ENCODE measurements at regions not wholly inside any gene's neighbourhood (a gene's known extent, or its start where the extent isn't known, plus 50 kb on each side); places are given as distances from the start of the nearest gene placed in this dataset.
"Not testable (repeated sequence)": the region's sequence is repeated elsewhere in the genome, so short reads cannot be mapped to it uniquely, and the experiment has no call there.

GRCh38 chr6:137560184-137560563 lies 66.0 kb upstream of the OLIG3 start:
- no peak for DNase-seq (ENCODE audit: low spot score)
- no peak for TF ChIP-seq CTCF (IDR thresholded peaks at IDR 0.05; ENCODE audit: extremely low read depth, missing control alignments)

GRCh38 chr6:137568067-137568466 lies 73.9 kb upstream of the OLIG3 start:
- no peak for DNase-seq (ENCODE audit: low spot score)
- no peak for TF ChIP-seq CTCF (IDR thresholded peaks at IDR 0.05; ENCODE audit: extremely low read depth, missing control alignments)

- TF ChIP-seq CTCF (IDR thresholded peaks at IDR 0.05; ENCODE audit: extremely low read depth, missing control alignments), result no peak
- no peak for DNase-seq (ENCODE audit: low spot score)
Measured at GRCh38 chr6:137570393-137570792, 76.2 kb upstream of the OLIG3 start.

- TF ChIP-seq CTCF (IDR thresholded peaks at IDR 0.05; ENCODE audit: extremely low read depth, missing control alignments), result peak; percentile 47
- peak; percentile 32 for DNase-seq (ENCODE audit: low spot score)
Measured at GRCh38 chr6:137571854-137572253, 77.7 kb upstream of the OLIG3 start.

GRCh38 chr6:137573739-137574138 lies 79.5 kb upstream of the OLIG3 start:
- DNase-seq (ENCODE audit: low spot score), result no peak
- TF ChIP-seq CTCF (IDR thresholded peaks at IDR 0.05; ENCODE audit: extremely low read depth, missing control alignments), result no peak

GRCh38 chr6:137579612-137580011 lies 85.4 kb upstream of the OLIG3 start:
- no peak for TF ChIP-seq CTCF (IDR thresholded peaks at IDR 0.05; ENCODE audit: extremely low read depth, missing control alignments)
- DNase-seq (ENCODE audit: low spot score), result no peak

- TF ChIP-seq CTCF (IDR thresholded peaks at IDR 0.05; ENCODE audit: extremely low read depth, missing control alignments), result no peak
- DNase-seq (ENCODE audit: low spot score), result peak; percentile 19
Measured at GRCh38 chr6:137581019-137581707, 87.0 kb upstream of the OLIG3 start.

GRCh38 chr6:137583519-137583918 lies 89.3 kb upstream of the OLIG3 start:
- not testable (repeated sequence) for DNase-seq (ENCODE audit: low spot score)
